Kidney (tissue), 13 donors: ENCODE measurements at regions not wholly inside any gene's neighbourhood (a gene's known extent, or its start where the extent isn't known, plus 50 kb on each side); places are given as distances from the start of the nearest gene placed in this dataset.

Source experiments
- DNase-seq, 5 donors: peaks; one replicate each; pipeline ENCODE4 v3.0.0-alpha.2; 2013 to 2020
- FAIRE-seq: peaks from 2 replicates; lab custom pipeline; 2012; peaks lifted over from hg19 to GRCh38; lab: Jason Lieb, UNC
- H3K27ac ChIP-seq, 2 donors: one replicate each; pipeline ENCODE4 v1.7.0; 2013; ENCODE audit warnings: low read depth in 2 of 2, low read length in 2 of 2, inconsistent platforms in 1 of 2
- H3K27me3 ChIP-seq: one replicate; pipeline ENCODE4 v1.7.1; 2013; ENCODE audit warnings: low read length, inconsistent platforms; ENCODE audit not compliant: control insufficient read depth, insufficient read depth
- H3K36me3 ChIP-seq, 3 donors: one replicate each; pipeline versions ENCODE4 v1.7.0 to v1.7.1; 2013; ENCODE audit warnings: low read length in 3 of 3, control low read depth in 1 of 3, inconsistent platforms in 1 of 3; ENCODE audit not compliant: insufficient read depth in 3 of 3, control insufficient read depth in 2 of 3
- H3K4me1 ChIP-seq, 3 donors: one replicate each; pipeline versions ENCODE4 v1.7.0 to v1.7.1; 2013; ENCODE audit warnings: low read length in 3 of 3, inconsistent platforms in 1 of 3, low read depth in 1 of 3; ENCODE audit not compliant: control insufficient read depth in 2 of 3, insufficient read depth in 2 of 3
- H3K4me3 ChIP-seq, 3 donors: one replicate each; pipeline versions ENCODE4 v1.7.0 to v1.8.1; 2013; ENCODE audit warnings: low read length in 3 of 3, control low read depth in 1 of 3, inconsistent platforms in 1 of 3
- H3K9ac ChIP-seq, 3 donors: one replicate each; pipeline versions ENCODE4 v1.7.0 to v1.7.1; 2013; ENCODE audit warnings: low read length in 3 of 3, control low read depth in 1 of 3, inconsistent platforms in 1 of 3
- H3K9me3 ChIP-seq, 3 donors: one replicate each; pipeline versions ENCODE4 v1.7.0 to v1.7.1; 2013; ENCODE audit warnings: low read length in 3 of 3, control low read depth in 1 of 3, inconsistent platforms in 1 of 3; ENCODE audit not compliant: control insufficient read depth in 2 of 3, insufficient read depth in 1 of 3
- intact Hi-C: fragments of 100-400 bp; cut with DNase I; formaldehyde crosslinking; loops from one replicate; pipeline ENCODE4 v1.11.1; 2022
- TF ChIP-seq, protein P1 (sequence below): IDR thresholded peaks from 3 replicates; pipeline ENCODE4 v1.5.1; 2012; ENCODE audit warnings: mild to moderate bottlenecking, moderate library complexity, borderline replicate concordance; ENCODE audit not compliant: insufficient read depth; ENCODE audit errors: extremely low read depth
- donor health status: control.
- donor health status: control.
- donor health status: control.
- donor health status: control.
- donor health status: control.
- donor health status: DM: yes; HTN: yes; CAD: no.
- donor health status: Normal renal cell carcinoma (clear cell type).

DNA sequence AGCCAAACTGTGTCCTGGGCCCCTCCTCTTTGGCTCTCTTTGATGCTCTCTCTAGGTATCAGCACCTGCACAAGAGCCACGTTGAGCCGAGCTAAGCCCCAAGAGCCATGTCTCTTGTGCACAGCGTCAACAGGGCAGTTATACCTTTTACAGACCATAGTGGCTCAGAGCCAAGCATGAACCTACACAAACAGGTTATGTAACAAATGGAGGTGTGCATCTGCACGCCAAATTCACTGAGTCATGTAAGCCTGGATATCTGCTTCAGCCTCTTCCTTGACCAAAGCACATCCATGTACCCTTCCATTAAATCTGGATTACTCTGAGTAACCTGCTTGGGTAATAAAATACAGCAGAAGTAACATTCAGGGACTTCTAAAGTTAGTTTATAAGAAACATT, 509.7 kb downstream of the NAV3 start:
- TF ChIP-seq, protein P1, sequence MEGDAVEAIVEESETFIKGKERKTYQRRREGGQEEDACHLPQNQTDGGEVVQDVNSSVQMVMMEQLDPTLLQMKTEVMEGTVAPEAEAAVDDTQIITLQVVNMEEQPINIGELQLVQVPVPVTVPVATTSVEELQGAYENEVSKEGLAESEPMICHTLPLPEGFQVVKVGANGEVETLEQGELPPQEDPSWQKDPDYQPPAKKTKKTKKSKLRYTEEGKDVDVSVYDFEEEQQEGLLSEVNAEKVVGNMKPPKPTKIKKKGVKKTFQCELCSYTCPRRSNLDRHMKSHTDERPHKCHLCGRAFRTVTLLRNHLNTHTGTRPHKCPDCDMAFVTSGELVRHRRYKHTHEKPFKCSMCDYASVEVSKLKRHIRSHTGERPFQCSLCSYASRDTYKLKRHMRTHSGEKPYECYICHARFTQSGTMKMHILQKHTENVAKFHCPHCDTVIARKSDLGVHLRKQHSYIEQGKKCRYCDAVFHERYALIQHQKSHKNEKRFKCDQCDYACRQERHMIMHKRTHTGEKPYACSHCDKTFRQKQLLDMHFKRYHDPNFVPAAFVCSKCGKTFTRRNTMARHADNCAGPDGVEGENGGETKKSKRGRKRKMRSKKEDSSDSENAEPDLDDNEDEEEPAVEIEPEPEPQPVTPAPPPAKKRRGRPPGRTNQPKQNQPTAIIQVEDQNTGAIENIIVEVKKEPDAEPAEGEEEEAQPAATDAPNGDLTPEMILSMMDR, result no peak
- no peaks in the 10 kb centered on the region for H3K4me1 ChIP-seq
- no peak for FAIRE-seq
- H3K36me3 ChIP-seq, result no peaks in the 10 kb centered on the region
- H3K9me3 ChIP-seq, result no peaks in the 10 kb centered on the region
- H3K27ac ChIP-seq, result no peak overlapping the region
- DNase-seq, result no peak
- H3K9ac ChIP-seq, result no peak overlapping the region
- intact Hi-C loops, result no loop called here
- no peaks in the 10 kb centered on the region for H3K27me3 ChIP-seq
- H3K4me3 ChIP-seq, result no peak overlapping the region

DNA sequence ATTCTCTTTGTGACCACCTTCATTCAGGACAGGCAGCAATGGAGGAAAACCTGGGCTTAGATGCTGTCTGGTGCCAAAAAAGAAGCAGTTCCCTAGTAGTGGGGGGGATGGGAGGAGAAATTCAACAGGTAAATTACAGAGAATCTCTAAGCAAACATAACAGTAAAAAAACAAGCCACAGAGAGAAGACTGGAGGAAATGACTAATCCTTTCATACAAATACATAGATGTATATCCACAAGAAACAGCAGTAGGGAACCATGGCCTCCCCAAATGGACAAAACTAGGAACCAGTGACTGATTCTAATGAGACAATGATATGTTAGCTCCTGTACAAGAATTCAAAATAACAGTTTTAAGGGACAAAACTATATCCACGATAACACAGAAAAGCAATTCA, 513.0 kb downstream of the NAV3 start:
- no peak for FAIRE-seq

GRCh38 chr12:78359520-78359919, 505.1 kb upstream of the SYT1 start:
- no peak for FAIRE-seq
- Histone ChIP-seq H3K4me3 (no peak overlapping the region), H3K9me3 (no peaks in the 10 kb centered on the region), H3K36me3 (no peaks in the 10 kb centered on the region), H3K27ac (no peak overlapping the region), H3K27me3 (no peaks in the 10 kb centered on the region), H3K9ac (no peak overlapping the region), H3K4me1 (no peaks in the 10 kb centered on the region)
- DNase-seq, result no peak
- TF ChIP-seq, protein P1, result no peak
- intact Hi-C loops, result no loop called here

More for the DNA sequence above, 513.0 kb downstream of the NAV3 start:
- H3K4me1 ChIP-seq, result no peaks in the 10 kb centered on the region
- H3K9me3 ChIP-seq, result no peaks in the 10 kb centered on the region
- intact Hi-C loops, result no loop called here
- DNase-seq, result no peak
- no peaks in the 10 kb centered on the region for H3K27me3 ChIP-seq
- no peak overlapping the region for H3K27ac ChIP-seq
- no peaks in the 10 kb centered on the region for H3K36me3 ChIP-seq
- TF ChIP-seq, protein P1, result no peak
- H3K4me3 ChIP-seq, result no peak overlapping the region
- no peak overlapping the region for H3K9ac ChIP-seq

DNA sequence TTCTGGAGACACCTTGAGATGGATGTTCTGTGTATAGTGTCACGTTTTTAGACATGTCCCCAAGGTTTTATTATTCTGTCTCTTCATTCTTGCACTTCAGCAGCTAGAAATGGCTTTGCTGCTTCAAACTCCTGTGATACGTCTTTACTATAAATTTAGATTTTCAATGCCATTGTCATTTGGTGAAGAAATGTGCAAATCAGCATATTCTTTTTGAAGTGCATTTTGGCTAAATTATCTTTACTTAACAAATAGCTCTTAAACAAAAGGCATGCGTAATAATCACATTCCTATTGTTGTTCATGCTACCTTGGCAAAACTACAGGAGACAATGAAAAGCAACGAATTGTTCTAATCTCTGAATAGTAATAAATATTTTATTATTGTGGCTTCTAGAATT, 502.9 kb upstream of the SYT1 start:
- no peak overlapping the region for H3K4me3 ChIP-seq
- H3K9ac ChIP-seq, result no peak overlapping the region
- no peaks in the 10 kb centered on the region for H3K9me3 ChIP-seq
- FAIRE-seq (no peak), DNase-seq (no peak)
- no peak overlapping the region for H3K27ac ChIP-seq
- H3K27me3 ChIP-seq, result no peaks in the 10 kb centered on the region
- intact Hi-C loops, result no loop called here
- no peaks in the 10 kb centered on the region for H3K4me1 ChIP-seq
- no peaks in the 10 kb centered on the region for H3K36me3 ChIP-seq
- TF ChIP-seq, protein P1, result no peak
